Thyroid gland (tissue), 4 donors: ENCODE measurements at regions not wholly inside any gene's neighbourhood (a gene's known extent, or its start where the extent isn't known, plus 50 kb on each side); places are given as distances from the start of the nearest gene placed in this dataset.

Source experiments
- CTCF ChIP-seq, 6 experiments: fragments of 200-600 bp in 3 of 6; fragments of 450-650 bp in 3 of 6; sonication (generic) in 3 of 6; IDR thresholded peaks; one replicate each; pipeline ENCODE4 v1.5.1; 2016 to 2019; ENCODE audit warnings: antibody characterized with exemption in 6 of 6, mild to moderate bottlenecking in 2 of 6, inconsistent platforms in 1 of 6, moderate library complexity in 1 of 6
- POLR2A ChIP-seq, 2 donors: fragments of 450-650 bp; IDR thresholded peaks; one replicate each; pipeline ENCODE4 v1.6.1; 2017; ENCODE audit warnings: antibody characterized with exemption in 2 of 2, mild to moderate bottlenecking in 2 of 2, moderate library complexity in 1 of 2

GRCh38 chr2:33655626-33656320, 56.7 kb upstream of the FAM98A start:
- TF ChIP-seq POLR2A (IDR thresholded peaks at IDR 0.05) (no peak), CTCF (IDR thresholded peaks at IDR 0.05) (no peak)
